ENCODE measurements at regions not wholly inside any gene's neighbourhood (a gene's known extent, or its start where the extent isn't known, plus 50 kb on each side); places are given as distances from the start of the nearest gene placed in this dataset.

DNA sequence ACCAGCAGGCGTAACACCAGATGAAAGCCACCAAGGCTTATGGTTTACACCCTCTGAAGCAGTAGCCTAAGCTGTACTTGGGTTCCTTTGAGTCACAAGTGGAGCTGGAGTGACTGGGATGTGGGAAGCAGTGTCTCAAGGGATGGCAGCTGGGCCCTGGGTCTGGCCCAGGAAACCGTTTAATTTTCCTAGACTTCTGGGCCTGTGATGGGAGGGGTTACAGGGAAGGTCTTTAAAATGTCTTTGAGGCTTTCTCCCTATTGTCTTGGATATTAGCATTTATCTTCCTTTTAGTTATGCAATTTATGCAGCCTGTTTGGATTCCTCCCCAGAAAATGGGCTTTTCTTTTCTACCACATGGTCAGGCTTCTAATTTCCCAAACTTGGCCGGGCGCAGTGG, 568.2 kb downstream of the ANKRD7 start (continued):
- no peak for TF ChIP-seq FOXA2 (IDR thresholded peaks at IDR 0.05)

- no peak overlapping the region for H3K27ac ChIP-seq (ENCODE audit: low read depth in 1 of 2, low read length in 2 of 2)
- TF ChIP-seq EGR1 (IDR thresholded peaks at IDR 0.05; ENCODE audit: low read depth in 2 of 2): no peak
- TF ChIP-seq RAD21 (IDR thresholded peaks at IDR 0.05): no peak
- TF ChIP-seq FOXA2 (IDR thresholded peaks at IDR 0.05): no peak
- no peak for TF ChIP-seq FOXA1 (IDR thresholded peaks at IDR 0.05)
- no peak for TF ChIP-seq ZBTB33 (IDR thresholded peaks at IDR 0.05)
- no peak for TF ChIP-seq HNF4G (IDR thresholded peaks at IDR 0.05)
- TF ChIP-seq, protein P1, sequence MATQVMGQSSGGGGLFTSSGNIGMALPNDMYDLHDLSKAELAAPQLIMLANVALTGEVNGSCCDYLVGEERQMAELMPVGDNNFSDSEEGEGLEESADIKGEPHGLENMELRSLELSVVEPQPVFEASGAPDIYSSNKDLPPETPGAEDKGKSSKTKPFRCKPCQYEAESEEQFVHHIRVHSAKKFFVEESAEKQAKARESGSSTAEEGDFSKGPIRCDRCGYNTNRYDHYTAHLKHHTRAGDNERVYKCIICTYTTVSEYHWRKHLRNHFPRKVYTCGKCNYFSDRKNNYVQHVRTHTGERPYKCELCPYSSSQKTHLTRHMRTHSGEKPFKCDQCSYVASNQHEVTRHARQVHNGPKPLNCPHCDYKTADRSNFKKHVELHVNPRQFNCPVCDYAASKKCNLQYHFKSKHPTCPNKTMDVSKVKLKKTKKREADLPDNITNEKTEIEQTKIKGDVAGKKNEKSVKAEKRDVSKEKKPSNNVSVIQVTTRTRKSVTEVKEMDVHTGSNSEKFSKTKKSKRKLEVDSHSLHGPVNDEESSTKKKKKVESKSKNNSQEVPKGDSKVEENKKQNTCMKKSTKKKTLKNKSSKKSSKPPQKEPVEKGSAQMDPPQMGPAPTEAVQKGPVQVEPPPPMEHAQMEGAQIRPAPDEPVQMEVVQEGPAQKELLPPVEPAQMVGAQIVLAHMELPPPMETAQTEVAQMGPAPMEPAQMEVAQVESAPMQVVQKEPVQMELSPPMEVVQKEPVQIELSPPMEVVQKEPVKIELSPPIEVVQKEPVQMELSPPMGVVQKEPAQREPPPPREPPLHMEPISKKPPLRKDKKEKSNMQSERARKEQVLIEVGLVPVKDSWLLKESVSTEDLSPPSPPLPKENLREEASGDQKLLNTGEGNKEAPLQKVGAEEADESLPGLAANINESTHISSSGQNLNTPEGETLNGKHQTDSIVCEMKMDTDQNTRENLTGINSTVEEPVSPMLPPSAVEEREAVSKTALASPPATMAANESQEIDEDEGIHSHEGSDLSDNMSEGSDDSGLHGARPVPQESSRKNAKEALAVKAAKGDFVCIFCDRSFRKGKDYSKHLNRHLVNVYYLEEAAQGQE (IDR thresholded peaks at IDR 0.05): no peak
- TF ChIP-seq, protein P2, sequence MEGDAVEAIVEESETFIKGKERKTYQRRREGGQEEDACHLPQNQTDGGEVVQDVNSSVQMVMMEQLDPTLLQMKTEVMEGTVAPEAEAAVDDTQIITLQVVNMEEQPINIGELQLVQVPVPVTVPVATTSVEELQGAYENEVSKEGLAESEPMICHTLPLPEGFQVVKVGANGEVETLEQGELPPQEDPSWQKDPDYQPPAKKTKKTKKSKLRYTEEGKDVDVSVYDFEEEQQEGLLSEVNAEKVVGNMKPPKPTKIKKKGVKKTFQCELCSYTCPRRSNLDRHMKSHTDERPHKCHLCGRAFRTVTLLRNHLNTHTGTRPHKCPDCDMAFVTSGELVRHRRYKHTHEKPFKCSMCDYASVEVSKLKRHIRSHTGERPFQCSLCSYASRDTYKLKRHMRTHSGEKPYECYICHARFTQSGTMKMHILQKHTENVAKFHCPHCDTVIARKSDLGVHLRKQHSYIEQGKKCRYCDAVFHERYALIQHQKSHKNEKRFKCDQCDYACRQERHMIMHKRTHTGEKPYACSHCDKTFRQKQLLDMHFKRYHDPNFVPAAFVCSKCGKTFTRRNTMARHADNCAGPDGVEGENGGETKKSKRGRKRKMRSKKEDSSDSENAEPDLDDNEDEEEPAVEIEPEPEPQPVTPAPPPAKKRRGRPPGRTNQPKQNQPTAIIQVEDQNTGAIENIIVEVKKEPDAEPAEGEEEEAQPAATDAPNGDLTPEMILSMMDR (IDR thresholded peaks at IDR 0.05; ENCODE audit: low read depth, low read length, missing input control): no peak
- TF ChIP-seq GABPA (IDR thresholded peaks at IDR 0.05 in 1 of 2, conservative IDR thresholded peaks at IDR 0.05 in 1 of 2): no peak
- no peak for TF ChIP-seq TAF1 (conservative IDR thresholded peaks at IDR 0.05)
- TF ChIP-seq RXRA (IDR thresholded peaks at IDR 0.05): no peak
These were observed 569.1 kb downstream of the ANKRD7 start for GRCh38 chr7:118793582-118793981.

DNA sequence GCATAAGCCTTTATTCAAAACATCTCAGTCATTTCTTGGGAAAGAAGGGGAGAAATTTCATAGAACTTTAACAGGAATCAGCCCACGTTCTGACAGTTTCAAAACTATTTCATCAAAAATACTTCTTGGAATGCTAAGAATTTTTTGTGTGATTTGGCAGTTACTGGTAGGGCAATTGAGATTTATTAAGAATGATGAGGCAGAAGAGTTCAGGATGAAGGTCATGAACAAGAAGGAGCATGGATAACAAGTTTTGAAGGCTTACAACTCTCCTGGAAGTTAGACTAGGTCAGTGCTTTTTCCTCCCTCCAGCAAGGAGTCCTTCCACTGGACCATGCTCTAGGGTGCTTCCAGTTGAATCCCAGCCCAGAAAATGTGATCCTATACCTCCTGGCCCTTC, 569.9 kb downstream of the ANKRD7 start:
- no peaks in the 10 kb centered on the region for H3K4me1 ChIP-seq (ENCODE audit: control insufficient read depth in 4 of 4, insufficient read depth in 4 of 4, low read length in 3 of 4)
- no peak for DNase-seq (ENCODE audit: low spot score)
- H3K36me3 ChIP-seq (ENCODE audit: control insufficient read depth in 4 of 4, insufficient read depth in 3 of 4, low read depth in 1 of 4, low read length in 3 of 4): no peaks in the 10 kb centered on the region
- no peak overlapping the region for H3K27ac ChIP-seq (ENCODE audit: low read depth in 1 of 2, low read length in 2 of 2)
- WGBS: 41% methylated on average over 1 of the region's 1 CpG
- no peak overlapping the region for H3K9ac ChIP-seq (ENCODE audit: low read depth in 1 of 2, low read length in 2 of 2)
- no peaks in the 10 kb centered on the region for H3K27me3 ChIP-seq (ENCODE audit: control insufficient read depth in 4 of 4, insufficient read depth in 4 of 4, low read length in 3 of 4)
- no peaks in the 10 kb centered on the region for H3K9me3 ChIP-seq (ENCODE audit: control insufficient read depth in 4 of 4, low read length in 3 of 4)
- H3K4me3 ChIP-seq (ENCODE audit: low read depth in 1 of 3, low read length in 3 of 3): no peak overlapping the region
- TF ChIP-seq, protein P1 (IDR thresholded peaks at IDR 0.05): no peak
- TF ChIP-seq JUND (IDR thresholded peaks at IDR 0.05) (no peak), EGR1 (IDR thresholded peaks at IDR 0.05; ENCODE audit: low read depth in 2 of 2) (no peak), ATF3 (IDR thresholded peaks at IDR 0.05) (no peak), GABPA (IDR thresholded peaks at IDR 0.05 in 1 of 2, conservative IDR thresholded peaks at IDR 0.05 in 1 of 2) (no peak), FOXA2 (IDR thresholded peaks at IDR 0.05) (no peak), ZBTB33 (IDR thresholded peaks at IDR 0.05) (no peak), TAF1 (conservative IDR thresholded peaks at IDR 0.05) (no peak), YY1 (IDR thresholded peaks at IDR 0.05) (no peak), FOXA1 (IDR thresholded peaks at IDR 0.05) (no peak), RAD21 (IDR thresholded peaks at IDR 0.05) (no peak)

More at GRCh38 chr7:118793582-118793981, 569.1 kb downstream of the ANKRD7 start:
- no peak for DNase-seq (ENCODE audit: low spot score)
- Histone ChIP-seq H3K36me3 (ENCODE audit: control insufficient read depth in 4 of 4, insufficient read depth in 3 of 4, low read depth in 1 of 4, low read length in 3 of 4) (no peaks in the 10 kb centered on the region), H3K9me3 (ENCODE audit: control insufficient read depth in 4 of 4, low read length in 3 of 4) (no peaks in the 10 kb centered on the region), H3K27me3 (ENCODE audit: control insufficient read depth in 4 of 4, insufficient read depth in 4 of 4, low read length in 3 of 4) (no peaks in the 10 kb centered on the region), H3K9ac (ENCODE audit: low read depth in 1 of 2, low read length in 2 of 2) (no peak overlapping the region), H3K4me1 (ENCODE audit: control insufficient read depth in 4 of 4, insufficient read depth in 4 of 4, low read length in 3 of 4) (no peaks in the 10 kb centered on the region), H3K4me3 (ENCODE audit: low read depth in 1 of 3, low read length in 3 of 3) (no peak overlapping the region)
- WGBS: 70% methylated on average over 1 of the region's 1 CpG

Measured in liver (tissue), 8 donors.